ENCODE measurements at regions not wholly inside any gene's neighbourhood (a gene's known extent, or its start where the extent isn't known, plus 50 kb on each side); places are given as distances from the start of the nearest gene placed in this dataset.

DNA sequence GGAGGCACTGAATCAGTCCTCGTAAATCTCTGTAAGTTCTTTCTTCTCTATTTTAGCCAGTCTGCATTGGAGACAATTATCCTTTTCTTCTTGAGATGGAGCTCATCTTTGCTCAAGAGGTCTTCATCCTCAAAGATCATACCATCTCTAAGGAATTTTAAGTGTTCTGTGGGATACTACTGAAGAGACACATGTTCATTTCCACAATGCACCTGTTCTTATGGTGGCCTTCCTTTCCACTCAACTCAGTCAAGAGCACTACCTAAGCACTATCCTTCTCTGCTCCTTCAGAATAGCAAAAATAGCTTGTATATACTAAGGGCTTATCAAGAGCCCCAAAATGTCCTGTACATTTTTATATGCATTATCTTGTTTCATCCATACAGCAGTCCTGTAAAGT lies 214.0 kb downstream of the KLF5 start:
- no peak for DNase-seq

DNA sequence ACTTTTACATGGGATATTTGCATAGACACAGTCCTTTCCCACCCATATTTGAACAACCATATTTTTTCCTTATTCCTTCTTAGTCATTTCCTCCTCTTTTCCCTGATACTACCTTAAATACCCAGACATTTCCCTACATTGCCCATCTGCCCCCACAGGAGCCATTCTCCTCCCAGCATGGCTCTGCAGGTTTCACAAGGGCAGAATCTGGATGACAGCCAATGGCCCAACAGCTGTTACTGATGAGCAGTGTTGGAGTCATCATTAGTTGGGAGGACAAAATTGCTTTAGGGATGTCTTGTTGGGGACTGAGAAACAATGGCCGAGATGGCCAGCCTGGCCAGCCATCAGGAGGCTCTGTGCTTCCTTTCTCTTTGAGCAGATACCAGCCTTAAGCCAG lies 209.5 kb downstream of the KLF5 start:
- DNase-seq, result no peak

DNA sequence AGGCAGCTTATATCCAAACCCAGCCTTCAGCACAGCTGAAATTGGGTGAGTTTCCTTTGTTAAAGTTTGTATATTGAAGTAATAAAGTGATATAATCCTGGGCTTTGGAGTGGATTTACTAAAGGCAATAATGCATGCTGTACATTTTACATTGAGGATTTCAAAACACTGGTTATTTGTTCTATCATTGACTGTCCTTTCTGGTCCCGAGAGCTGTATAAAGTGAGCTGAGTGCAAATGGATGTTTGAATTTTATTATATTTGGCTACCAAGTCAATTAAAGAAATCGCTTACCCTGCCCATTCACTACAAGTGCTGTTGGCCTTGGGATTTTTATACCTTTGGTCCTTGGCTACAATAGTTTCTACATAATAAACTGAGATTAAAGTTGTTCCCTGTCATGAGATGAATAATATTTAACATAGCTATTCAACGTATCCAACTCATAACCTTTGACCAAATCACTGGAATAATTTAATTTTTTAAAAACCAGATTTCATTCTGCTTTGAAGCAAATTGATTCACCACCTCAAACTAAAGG lies 207.9 kb downstream of the KLF5 start:
- DNase-seq, result no peak

DNA sequence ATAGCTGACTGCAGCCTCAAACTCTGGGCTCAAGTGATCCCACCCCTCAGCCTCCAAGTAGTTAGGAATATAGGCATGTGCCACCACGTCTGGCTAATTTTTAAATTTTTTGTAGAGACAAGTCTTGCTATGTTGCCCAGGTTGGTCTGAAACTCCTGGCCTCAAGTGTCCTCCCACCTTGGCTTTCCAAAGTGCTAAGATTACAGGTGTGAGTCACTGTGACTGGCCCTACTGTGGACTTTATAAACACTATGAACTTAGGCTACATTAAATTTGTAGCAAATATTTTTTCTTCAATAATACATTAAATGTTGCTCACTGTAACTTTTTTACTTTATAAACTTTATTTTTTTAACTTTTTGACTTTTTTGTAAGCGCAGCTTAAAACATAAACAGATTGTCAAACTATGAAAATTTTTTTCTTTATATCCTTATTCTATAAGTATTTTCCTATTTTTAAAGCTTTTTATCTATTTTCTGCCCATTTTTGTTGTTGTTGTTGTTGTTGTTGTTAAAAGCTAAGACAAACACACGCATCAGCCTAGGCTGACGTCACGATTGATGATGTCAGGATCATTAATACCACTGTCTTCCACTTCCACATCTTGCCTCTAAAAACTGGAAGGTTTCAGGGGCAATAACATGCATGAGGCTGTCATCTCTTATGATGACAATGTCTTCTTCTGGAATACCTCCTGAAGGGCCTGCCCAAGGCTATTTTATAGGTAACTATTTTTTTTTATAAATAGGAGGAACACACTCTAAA lies 204.2 kb downstream of the KLF5 start:
- DNase-seq, result no peak

- no peak for DNase-seq
Measured at GRCh38 chr13:73261739-73262216, 203.0 kb downstream of the KLF5 start.

DNA sequence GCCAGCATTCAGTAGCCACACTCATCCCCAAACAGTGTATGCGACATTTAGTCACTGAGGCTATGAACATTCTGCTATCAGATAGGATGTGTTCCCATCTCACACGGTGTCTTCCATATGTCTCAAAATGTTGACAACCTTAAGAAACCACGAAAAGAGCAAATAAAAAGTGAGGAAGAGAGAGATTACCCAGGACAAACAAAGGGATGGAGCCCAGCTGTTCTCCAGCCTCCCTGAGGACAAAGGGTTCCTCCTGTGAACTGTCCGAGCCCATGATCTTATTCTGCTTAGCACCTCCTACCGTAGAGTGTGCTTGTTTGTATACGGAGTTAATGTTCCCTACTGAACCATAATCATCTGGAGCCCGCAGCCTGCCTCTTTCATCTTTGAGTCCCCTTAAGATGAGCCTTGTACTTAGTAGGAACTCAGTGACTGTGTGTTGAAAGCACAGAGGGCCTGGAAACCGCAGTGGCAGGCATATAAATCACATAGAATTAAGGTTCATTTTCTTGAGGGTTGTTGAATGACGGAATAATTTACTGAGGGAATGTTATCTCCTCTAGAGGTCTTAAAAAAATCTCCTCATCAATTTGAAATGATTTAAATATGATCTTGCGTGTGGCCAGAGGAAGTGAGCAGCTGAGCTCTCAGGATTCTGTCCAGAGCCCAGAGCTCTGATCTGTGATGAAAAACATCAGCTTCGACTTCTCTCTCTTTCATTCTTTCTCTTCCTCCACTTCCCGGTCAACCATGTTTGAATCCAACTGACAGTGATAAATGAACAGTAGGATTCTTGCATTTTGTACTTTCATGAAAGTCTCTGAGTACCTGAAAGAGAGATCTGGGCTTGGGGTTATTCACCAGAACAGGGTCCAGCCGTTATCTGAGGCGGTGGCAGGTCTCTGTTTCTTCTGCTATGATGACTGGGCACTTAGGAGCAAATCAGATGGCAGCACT lies 200.5 kb downstream of the KLF5 start:
- DNase-seq, result no peak

DNA sequence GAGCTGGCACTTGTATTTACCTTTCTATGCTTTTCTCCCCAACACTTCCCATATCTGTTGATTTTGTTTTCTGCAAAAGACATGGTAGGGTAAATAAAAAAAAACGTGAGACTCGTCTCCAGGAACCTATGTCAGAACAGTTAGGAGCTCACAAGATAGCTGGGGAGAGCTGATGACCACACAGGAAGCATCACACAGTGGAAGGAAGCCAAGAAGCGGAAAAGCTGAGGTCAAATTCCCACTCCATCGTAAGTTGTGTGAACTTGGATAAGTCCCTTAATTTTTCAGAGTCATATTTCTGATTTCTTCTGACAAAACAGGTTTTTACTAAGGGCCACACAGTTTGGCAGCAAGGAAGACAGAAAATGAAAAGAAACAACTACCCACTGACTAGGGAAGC lies 199.6 kb downstream of the KLF5 start:
- no peak for DNase-seq

GRCh38 chr13:73254827-73255226 lies 196.0 kb downstream of the KLF5 start:
- no peak for DNase-seq

DNA sequence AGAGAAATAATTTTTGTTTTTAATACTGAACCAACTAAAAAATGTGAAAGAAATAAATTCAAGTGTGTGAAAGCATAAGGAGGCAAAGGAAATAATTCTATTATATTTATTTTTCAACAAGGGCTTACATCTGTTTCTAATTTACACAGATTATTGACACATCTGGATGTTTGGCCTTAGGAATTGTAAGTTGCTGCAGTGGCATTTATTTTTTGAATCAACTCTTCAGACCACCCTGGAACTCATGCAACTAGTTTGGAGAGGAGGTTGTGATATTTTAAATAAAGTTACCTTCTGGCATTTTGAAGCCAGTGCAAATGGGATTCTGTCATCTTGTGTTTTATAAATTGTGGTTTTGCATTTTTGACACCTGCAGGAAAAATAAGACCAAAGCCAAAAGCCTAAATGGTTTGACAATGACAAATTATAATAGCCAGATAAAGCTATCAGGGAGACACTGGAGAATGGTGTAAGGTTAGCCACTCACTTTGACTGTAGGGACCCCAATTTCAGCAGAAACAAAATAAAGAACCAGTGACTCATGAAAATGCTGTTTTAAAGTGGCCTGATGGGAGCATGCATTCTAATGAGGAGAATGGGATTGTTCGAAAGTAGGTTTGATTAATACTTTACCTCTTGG lies 192.9 kb downstream of the KLF5 start:
- DNase-seq, result no peak

DNA sequence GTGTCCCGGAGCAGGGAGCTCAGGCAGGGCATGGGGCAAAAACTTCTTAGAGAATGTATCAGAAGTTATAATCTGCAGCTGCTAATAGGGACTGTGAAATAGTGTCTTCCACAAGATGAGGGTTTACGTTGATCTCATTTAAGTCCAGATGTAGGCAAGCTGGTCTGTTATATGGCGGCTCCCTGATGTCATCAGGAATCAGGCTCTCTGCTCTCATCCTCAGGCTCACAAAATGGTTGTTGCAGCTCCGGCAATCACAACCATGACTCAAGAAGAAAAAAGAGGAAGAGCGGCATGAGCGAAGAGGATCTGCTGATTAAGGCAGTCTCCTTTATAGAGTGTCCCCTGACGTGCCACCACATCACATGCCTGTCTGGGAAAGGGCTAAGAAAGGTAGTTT lies 191.3 kb downstream of the KLF5 start:
- DNase-seq, result no peak

DNA sequence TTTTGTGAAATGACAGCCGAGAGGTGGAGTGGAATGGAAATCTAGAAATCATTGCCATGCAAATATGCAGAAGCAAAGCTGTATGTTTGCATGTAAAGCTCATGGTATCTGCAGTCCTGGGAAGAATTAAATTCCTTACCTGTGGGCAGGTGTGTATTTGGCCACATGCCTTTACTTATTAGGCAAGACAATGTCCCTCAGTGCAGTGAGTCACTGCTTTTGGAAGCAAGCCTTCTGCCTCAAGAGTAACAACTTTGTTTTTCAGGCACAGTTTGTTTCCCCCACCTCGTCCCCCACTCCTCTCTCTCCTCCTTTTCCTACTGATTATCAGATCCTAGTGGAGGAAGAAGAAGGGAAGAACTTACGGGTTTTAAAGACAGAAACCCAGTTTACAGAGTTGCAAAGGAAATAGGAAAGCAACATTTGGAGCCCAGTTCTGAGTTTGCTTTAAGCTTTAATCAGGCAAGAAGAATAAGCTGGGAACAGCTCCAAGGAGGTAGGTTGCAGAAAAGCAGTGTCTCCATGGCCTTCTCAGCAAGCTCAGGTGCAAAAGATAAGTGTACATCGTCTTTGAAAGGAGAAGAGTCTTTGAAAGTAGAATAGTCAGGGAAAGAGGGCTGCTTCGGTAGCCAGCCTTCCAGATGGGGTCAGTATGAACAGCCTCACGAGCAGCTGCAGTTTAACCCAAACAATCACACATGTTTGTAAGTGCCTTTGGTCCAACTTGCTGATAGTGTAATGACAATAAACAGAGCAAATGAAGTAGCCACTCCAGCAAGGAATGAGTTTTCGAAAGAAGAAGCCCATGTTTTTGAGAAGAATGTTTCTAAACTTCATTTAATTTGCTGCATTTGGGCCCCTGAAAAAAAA lies 190.1 kb downstream of the KLF5 start:
- no peak for DNase-seq

DNA sequence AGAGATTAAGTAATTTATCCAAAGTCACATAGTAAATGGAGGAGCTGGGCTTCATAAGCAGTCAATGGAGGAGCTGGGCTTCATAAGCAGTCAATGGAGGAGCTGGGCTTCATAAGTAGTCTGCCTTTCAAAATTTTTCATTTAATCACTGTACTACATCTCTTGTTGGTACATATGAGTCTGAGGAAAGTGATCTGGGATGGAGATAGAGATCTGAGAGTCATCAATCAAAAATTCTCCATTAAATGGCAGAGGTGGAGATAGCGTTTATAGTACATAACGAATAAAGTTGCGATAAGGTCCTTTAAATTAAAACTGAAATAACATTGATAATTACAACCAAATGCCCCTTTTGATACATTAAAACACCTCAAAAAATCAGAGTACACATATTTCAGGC lies 189.3 kb downstream of the KLF5 start:
- DNase-seq, result no peak

DNA sequence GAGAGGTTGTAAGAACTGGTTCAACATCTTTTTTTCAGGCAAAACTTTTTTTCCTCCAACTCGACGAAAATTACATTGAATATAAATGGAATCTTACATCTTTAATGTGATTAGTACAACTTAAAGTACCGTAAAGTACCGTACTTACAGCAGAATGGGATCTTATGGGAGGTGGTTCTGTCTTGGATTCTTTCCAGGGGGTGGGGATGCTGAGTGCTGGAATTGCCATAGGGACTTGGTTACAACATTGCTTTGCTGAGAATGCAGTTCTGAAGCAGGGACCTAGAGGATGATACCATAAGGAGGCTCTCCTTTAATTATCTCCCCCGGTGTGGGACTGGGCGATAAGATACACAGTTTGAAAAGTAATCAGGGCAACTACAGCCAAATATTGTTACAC lies 186.4 kb downstream of the KLF5 start:
- DNase-seq, result no peak

GRCh38 chr13:73244467-73244866 lies 185.7 kb downstream of the KLF5 start:
- DNase-seq, result no peak

DNA sequence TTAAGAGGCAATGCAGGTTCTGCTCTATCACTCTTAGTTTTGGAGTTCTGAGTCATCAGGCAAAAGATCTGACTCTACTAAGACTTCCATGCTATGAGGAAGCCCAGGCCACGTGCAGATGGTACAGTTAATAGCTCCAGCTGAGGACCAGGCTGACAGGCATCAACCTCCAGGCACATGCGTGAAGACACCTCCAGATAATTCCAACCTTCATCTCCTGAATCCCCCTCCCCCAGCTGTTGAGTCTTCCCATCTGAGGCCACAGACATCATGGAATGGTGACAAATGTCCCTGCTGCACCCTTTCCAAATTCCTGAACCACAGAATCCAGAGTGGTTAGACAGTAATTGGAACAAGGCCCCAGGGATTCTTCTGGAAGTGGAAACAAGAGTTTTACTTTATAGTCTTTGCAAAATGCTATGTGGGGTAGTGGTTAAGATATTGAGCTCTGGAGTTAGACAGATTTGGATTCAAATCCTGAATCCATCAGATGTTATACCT lies 183.8 kb downstream of the KLF5 start:
- no peak for DNase-seq

DNA sequence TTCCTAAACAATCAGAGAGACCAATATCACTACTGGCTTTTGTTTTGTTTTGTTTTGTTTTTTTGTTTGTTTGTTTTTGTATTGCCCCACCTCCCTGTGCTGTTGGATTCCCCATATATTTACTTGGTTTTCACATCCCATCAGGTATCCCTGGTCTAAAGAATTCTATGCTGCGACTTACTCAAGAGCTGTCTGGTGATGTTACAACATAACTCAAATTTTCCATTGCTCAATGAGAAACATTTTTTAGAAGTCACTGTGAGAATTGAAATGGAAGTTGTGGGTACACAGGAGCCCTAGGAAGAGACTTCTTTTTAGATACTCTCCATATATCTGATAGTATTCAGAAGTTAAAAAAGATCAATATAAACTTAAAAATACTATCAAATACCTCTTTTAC lies 181.4 kb downstream of the KLF5 start:
- no peak for DNase-seq

- DNase-seq, result no peak
Measured at GRCh38 chr13:73235385-73235784, 176.6 kb downstream of the KLF5 start.

GRCh38 chr13:73231471-73231870 lies 172.7 kb downstream of the KLF5 start:
- no peak for DNase-seq

GRCh38 chr13:73230716-73231115 lies 171.9 kb downstream of the KLF5 start:
- DNase-seq, result no peak

- DNase-seq, result peak; percentile 5
Measured at GRCh38 chr13:73228546-73228945, 169.7 kb downstream of the KLF5 start.

GRCh38 chr13:73225990-73226389 lies 167.2 kb downstream of the KLF5 start:
- DNase-seq, result no peak

DNA sequence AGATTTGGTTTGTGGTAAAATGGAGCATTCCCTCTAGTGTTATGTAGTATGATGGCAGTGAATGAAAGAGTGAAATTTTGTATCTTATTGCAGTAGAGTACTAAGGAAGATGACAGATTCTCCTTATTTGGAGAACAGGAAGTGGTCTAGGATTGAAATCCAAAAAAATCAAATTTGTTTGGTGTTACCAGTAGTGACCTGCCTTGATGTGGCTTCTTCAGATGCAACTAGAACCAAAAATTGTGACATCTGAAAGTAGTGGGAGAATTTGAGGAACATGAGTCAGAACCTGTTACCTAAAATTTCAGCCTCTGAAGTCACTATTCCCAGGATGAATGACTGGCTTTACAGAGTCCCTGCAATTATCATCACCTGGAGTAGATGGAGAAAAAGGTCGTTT lies 165.9 kb downstream of the KLF5 start:
- no peak for DNase-seq

Data from activated naive CD4-positive, alpha-beta T cell treated with Interleukin-2 at 50 U/mL for 16 hours (primary cell).